Lower leg skin (tissue), 3 donors: ENCODE measurements at regions not wholly inside any gene's neighbourhood (a gene's known extent, or its start where the extent isn't known, plus 50 kb on each side); places are given as distances from the start of the nearest gene placed in this dataset.

Source experiments
- POLR2A ChIP-seq, 2 donors: fragments of 450-650 bp; IDR thresholded peaks; one replicate each; pipeline ENCODE4 v1.6.1; 2016 to 2017; ENCODE audit warnings: antibody characterized with exemption in 2 of 2, mild to moderate bottlenecking in 1 of 2, moderate library complexity in 1 of 2
- TF ChIP-seq, protein P1 (sequence below), 3 donors: fragments of 450-650 bp; IDR thresholded peaks; one replicate each; pipeline ENCODE4 v1.5.1; 2016; ENCODE audit warnings: antibody characterized with exemption in 3 of 3, mild to moderate bottlenecking in 3 of 3, moderate library complexity in 2 of 3

DNA sequence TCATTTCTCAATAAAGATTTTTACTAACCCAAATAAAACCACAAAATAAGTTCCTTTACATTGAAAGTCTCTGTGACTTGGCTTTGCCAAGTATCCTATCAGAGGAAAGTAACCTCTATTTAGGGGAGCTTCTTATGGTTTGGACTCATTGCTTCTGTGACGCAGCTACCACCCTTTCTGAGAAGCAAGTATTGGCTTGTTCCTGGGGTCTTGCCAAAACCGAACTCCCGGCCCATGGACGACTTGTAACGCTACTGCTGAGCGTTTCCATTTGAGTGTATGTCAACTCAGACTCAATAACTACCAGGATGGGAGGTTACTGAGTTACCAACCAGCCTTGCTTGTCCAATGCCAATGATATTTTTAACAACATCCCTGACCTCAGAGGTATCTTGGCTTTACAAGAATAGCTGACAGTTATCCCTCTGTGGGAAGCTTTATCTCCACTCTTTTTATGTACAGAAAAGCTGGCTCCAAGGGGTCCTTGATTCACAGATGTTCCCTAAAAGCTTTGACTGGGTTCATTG lies 911.9 kb downstream of the TTLL7 start:
- TF ChIP-seq, protein P1, sequence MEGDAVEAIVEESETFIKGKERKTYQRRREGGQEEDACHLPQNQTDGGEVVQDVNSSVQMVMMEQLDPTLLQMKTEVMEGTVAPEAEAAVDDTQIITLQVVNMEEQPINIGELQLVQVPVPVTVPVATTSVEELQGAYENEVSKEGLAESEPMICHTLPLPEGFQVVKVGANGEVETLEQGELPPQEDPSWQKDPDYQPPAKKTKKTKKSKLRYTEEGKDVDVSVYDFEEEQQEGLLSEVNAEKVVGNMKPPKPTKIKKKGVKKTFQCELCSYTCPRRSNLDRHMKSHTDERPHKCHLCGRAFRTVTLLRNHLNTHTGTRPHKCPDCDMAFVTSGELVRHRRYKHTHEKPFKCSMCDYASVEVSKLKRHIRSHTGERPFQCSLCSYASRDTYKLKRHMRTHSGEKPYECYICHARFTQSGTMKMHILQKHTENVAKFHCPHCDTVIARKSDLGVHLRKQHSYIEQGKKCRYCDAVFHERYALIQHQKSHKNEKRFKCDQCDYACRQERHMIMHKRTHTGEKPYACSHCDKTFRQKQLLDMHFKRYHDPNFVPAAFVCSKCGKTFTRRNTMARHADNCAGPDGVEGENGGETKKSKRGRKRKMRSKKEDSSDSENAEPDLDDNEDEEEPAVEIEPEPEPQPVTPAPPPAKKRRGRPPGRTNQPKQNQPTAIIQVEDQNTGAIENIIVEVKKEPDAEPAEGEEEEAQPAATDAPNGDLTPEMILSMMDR (IDR thresholded peaks at IDR 0.05) = no peak
- TF ChIP-seq POLR2A (IDR thresholded peaks at IDR 0.05) = no peak
